ENCODE measurements at regions not wholly inside any gene's neighbourhood (a gene's known extent, or its start where the extent isn't known, plus 50 kb on each side); places are given as distances from the start of the nearest gene placed in this dataset.

- DNase-seq (ENCODE audit: low spot score), result peak; percentile 8
Measured at GRCh38 chr1:187091666-187092065, 262.9 kb downstream of the PLA2G4A start.

DNA sequence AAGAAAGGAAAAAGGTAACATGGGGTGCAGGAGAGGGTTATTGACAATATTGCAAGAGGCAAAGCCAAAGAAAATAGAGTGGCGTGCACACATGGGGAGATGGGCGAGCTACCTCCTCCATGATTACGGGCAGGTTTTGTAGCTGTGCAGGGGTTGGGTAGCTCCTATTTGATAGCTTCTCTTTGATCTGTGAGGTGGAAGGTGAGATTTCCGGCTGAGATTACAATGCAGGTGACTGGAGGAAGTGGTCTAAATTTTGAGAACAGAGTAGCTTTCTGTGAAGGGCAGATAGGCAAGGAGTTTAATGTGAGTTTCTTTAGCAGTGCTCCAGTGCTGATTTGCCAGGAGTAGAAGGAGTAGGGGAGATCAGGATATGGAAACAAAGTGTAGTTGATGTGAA is 263.4 kb downstream of the PLA2G4A start:
- DNase-seq (ENCODE audit: low spot score), result no peak

GRCh38 chr1:187096689-187097088 is 267.9 kb downstream of the PLA2G4A start:
- DNase-seq (ENCODE audit: low spot score), result no peak

DNA sequence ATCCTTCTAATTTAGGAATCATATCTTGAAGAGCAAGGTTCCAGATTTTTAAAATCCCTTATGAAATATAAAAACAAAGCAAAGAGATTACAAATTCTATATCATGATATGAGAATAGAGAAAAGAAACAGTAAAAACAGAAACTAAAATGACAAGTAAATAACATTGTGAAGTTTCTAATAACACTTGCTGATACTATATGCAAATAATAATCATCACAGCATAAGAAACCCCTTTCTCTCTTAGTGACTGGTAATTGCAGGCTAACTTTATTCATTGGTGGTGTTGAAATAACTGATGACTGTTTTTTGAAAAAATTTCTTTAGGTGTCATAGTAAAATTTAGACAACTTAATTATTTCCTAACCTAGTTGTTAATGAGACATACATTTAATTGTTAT is 281.6 kb downstream of the PLA2G4A start:
- DNase-seq (ENCODE audit: low spot score), result no peak

DNA sequence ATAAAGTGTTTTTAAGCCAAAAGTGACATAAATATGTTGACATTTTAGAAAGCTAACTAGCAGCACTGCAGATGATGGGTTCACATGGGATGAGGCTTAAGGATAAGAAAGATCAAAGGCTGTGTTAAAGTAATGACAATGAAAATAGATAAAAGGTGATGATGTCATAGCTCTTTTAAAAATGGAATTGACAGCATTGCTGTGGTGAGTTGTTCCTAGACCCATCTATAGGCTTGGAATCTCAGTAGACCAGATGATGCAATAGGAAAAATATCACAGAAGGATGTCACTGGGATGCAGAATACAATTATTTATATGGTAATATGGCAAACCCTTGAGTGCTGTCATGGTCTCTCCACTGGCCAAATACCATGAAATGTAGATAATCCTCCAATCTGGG is 286.0 kb downstream of the PLA2G4A start:
- no peak for DNase-seq (ENCODE audit: low spot score)

DNA sequence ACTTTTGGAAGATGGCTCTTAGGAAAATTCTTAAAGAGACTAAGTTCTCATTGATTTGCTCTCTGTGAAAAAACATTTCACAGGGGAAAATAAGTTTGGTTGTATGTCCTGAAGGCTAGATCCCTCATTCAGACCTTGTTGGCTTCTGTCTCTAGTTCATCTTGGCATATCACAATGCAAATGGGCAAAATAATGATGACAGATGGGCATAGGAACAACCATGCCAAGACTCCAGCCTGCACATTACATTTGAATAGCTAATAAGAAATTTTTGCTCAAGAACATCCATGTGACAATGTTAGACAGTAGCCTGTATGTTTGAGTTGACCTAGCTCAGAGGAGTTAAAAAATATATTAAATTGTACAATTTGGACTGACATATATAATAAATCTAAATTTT is 292.9 kb downstream of the PLA2G4A start:
- DNase-seq (ENCODE audit: low spot score), result no peak

DNA sequence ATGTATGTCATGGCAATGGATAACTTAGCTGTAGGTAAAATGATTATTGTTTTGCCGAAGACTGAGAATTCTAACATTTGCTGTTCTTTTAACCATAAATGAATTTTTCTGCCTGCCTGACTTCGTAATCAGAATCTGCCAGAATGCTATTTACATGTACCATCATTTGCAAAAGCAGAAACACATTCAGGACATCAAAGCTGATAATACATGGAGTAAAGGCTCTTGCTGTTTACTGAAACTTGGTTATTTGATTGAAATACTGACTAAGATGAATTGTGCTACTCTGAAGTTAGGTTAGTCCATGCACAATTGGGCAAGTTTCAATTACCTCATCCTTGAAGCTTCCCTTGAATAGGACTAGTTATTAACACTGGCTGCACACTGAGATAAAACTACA is 293.8 kb downstream of the PLA2G4A start:
- DNase-seq (ENCODE audit: low spot score), result no peak

- no peak for DNase-seq (ENCODE audit: low spot score)
Measured at GRCh38 chr1:187129132-187129531, 300.4 kb downstream of the PLA2G4A start.

- no peak for DNase-seq (ENCODE audit: low spot score)
Measured at GRCh38 chr1:187143783-187144182, 315.0 kb downstream of the PLA2G4A start.

DNA sequence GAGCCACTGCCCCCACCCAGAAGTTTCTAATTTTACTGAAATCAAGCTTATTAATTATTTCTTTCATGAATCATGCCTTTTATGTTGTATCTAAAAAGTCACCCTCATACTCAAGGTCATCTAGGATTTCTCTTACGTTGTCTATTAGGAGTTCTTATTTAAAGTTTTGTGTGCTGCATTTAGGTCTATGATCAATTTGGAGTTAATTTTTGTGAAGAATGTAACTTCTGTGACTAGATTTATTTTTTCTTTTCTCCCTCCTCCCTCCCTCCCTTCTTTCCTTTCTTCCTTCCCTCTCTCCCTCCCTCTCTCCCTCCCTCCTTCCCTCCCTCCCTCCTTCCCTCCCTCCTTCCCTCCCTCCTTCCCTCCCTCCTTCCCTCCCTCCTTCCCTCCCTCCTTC is 317.6 kb downstream of the PLA2G4A start:
- DNase-seq (ENCODE audit: low spot score), result no peak

DNA sequence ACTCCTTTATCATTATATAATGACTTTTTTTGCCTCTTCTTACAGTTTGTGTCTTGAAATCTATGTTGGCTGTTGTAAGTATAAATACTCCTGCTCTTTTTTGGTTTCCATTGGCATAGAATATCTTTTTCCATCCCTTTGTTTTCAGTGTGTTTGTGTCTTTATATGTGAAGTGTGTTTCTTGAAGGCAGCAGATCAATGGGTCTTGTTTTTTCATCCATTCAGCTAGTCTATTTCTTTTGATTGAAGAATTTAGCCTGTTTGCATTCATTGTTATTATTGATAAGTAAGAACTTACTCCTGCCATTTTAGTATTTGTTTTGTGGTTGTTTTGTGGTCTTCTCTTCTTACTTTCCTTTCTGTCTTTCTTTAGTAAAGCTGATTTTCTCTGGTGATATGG is 322.8 kb downstream of the PLA2G4A start:
- no peak for DNase-seq (ENCODE audit: low spot score)

- no peak for DNase-seq (ENCODE audit: low spot score)
Measured at GRCh38 chr1:187153047-187153446, 324.3 kb downstream of the PLA2G4A start.

DNA sequence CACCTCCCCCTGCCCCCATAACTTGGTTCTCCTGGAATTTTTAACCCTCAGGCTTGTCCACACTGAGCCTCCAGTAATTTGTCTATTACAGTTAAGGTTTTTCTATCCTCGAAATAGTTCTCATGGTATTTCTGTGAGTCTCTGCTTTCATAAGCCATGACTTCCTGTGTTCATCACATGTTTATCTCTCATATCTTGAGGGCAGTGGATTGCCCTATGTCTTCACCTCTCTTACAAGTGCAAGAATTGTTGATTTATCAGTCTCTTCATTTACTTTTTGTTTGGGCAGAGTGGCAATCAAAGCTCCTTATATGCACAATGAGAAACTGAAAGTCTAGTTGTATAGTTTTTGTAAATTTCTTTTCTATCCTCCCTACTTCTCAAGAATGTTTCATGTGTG is 328.4 kb downstream of the PLA2G4A start:
- peak; percentile 26 for DNase-seq (ENCODE audit: low spot score)

- peak; percentile 16 for DNase-seq (ENCODE audit: low spot score)
Measured at GRCh38 chr1:187157552-187157951, 328.8 kb downstream of the PLA2G4A start.

DNA sequence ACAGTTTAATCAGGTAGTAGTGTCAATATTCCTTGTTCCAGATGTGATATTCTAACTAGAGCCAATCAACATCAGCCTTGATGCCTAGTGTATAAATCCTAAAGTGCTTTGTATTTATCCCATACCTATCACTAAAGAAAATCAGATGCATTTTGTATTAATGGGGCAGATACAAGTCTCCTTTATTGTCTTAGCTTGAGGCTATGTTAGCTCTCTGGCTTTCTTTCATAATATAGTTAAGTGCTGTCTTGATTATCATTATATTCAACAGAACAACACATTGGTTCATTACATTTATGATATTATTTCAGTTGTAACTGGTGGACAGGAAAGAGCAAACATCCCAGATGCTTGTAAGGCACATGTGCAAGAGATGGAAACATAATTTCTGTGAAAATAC is 338.8 kb downstream of the PLA2G4A start:
- DNase-seq (ENCODE audit: low spot score), result no peak

DNA sequence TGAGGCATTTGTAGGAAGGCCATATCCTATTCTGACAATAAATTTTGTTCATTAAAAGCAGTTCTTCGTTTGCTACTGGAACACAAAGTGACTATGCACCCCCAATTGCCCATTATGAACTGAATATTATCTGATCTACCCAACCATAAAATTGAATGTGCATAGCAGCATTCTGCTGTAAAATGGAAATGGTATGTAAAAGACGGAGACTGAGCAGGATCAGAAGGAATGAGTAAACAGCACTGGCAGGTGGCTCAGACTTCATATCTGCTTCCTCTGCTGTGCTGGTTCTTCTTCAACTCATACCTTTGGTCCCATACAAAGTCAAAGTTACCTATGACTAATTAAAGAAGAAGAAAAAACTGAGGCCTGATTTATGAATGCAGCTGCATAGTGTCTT is 339.5 kb downstream of the PLA2G4A start:
- no peak for DNase-seq (ENCODE audit: low spot score)

- DNase-seq (ENCODE audit: low spot score), result no peak
Measured at GRCh38 chr1:187185389-187185788, 356.6 kb downstream of the PLA2G4A start.

DNA sequence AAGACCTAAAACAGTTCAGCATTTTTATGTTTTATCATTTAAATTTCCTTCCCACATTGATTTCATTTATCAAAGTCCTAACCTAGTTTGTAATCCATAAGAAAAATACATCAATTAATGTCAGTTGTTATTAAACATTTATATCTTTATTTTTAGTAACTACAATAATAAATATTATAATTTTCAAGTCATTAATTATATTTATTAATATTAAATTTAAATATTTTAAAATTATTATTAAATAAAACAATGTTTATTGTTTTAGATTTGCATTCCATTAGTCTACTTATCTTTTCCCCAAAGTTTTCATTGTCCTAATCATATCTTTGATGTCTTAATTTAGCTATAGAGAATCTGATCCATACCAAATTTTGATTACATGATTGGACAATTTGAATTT is 368.9 kb downstream of the PLA2G4A start:
- no peak for DNase-seq (ENCODE audit: low spot score)

- peak; percentile 12 for DNase-seq (ENCODE audit: low spot score)
Measured at GRCh38 chr1:187203257-187203656, 374.5 kb downstream of the PLA2G4A start.

- DNase-seq (ENCODE audit: low spot score), result no peak
Measured at GRCh38 chr1:187212377-187212776, 383.6 kb downstream of the PLA2G4A start.

- DNase-seq (ENCODE audit: low spot score), result no peak
Measured at GRCh38 chr1:187226396-187226795, 397.6 kb downstream of the PLA2G4A start.

- no peak for DNase-seq (ENCODE audit: low spot score)
Measured at GRCh38 chr1:187228790-187229189, 400.0 kb downstream of the PLA2G4A start.

DNA sequence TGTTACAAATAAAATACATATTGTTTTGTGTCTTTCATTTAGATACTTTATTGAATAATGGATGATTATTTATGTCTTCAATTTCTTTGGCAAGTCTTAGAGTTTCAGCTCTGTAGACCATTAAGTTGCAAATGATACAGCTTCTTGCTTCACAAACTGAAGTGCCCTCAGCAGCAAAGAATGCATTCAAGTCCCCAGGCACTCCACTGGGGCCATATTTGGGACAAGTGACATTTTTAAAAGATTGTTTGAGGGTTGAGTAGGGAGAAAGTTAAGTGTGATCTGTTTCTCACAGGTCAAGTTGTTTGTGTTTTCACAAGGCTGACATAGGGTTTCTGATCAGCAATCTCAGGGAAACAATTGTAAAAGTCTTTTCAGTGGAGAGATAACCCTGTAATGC is 400.7 kb downstream of the PLA2G4A start:
- DNase-seq (ENCODE audit: low spot score), result no peak

DNA sequence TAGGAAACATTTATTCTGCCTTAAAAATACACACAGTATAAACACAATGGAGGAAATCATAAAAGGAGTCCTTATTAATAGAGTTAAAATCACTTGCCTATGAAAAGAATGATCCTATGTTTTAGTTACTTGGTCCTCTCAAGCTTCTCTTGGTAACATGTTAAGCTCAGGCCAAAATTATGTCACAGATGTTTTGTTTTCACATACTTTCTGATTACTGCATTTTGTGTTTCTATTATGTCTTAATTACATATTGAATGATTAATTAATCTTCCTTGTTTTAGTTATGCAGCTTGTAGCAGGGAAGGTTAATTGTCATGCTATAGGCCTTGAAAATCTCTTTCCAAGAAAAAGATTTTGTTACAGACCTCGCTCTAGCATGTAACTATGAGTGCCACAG is 406.0 kb downstream of the PLA2G4A start:
- no peak for DNase-seq (ENCODE audit: low spot score)

- DNase-seq (ENCODE audit: low spot score), result no peak
Measured at GRCh38 chr1:187236199-187236598, 407.4 kb downstream of the PLA2G4A start.
